Hematopoietic multipotent progenitor cell treated with erythropoietin and hydrocortisone succinate and interleukin-3 and kit ligand, for 8 days (in vitro differentiated cells): ENCODE measurements at regions not wholly inside any gene's neighbourhood (a gene's known extent, or its start where the extent isn't known, plus 50 kb on each side); places are given as distances from the start of the nearest gene placed in this dataset.
"Not testable (repeated sequence)": the region's sequence is repeated elsewhere in the genome, so short reads cannot be mapped to it uniquely, and the experiment has no call there.

Experiments
- DNase-seq: peaks from one replicate; pipeline ENCODE4 v3.0.0-alpha.2; 2015

- DNase-seq, result not testable (repeated sequence)
Observed at GRCh38 chr17:31675392-31675791, 183.7 kb downstream of the COPRS start.

- no peak for DNase-seq
Observed at GRCh38 chr17:31674717-31675349, 184.2 kb downstream of the COPRS start.

GRCh38 chr17:31674305-31674704, 184.7 kb downstream of the COPRS start:
- no peak for DNase-seq

- no peak for DNase-seq
Observed at GRCh38 chr17:31673076-31673475, 186.0 kb downstream of the COPRS start.

- DNase-seq, result no peak
Observed at GRCh38 chr17:31672161-31672819, 186.8 kb downstream of the COPRS start.

GRCh38 chr17:31663576-31663975, 195.5 kb downstream of the COPRS start:
- DNase-seq, result no peak

GRCh38 chr17:31660684-31661083, 198.4 kb downstream of the COPRS start:
- DNase-seq, result no peak

GRCh38 chr17:31657876-31658275, 201.2 kb downstream of the COPRS start:
- no peak for DNase-seq

GRCh38 chr17:31654936-31655335, 204.1 kb downstream of the COPRS start:
- DNase-seq, result no peak

GRCh38 chr17:31653691-31654090, 205.4 kb downstream of the COPRS start:
- DNase-seq, result no peak

- DNase-seq, result no peak
Observed at GRCh38 chr17:31650756-31651520, 208.1 kb downstream of the COPRS start.

- DNase-seq, result no peak
Observed at GRCh38 chr17:31649302-31649701, 209.7 kb downstream of the COPRS start.

GRCh38 chr17:31647661-31648060, 211.4 kb downstream of the COPRS start:
- no peak for DNase-seq

- no peak for DNase-seq
Observed at GRCh38 chr17:31646642-31647041, 212.4 kb downstream of the COPRS start.

GRCh38 chr17:31645351-31645750, 213.7 kb downstream of the COPRS start:
- no peak for DNase-seq

- DNase-seq, result no peak
Observed at GRCh38 chr17:31631766-31632165, 227.3 kb downstream of the COPRS start.

GRCh38 chr17:31630866-31631265, 228.2 kb downstream of the COPRS start:
- not testable (repeated sequence) for DNase-seq

GRCh38 chr17:31629696-31630470, 229.2 kb downstream of the COPRS start:
- DNase-seq, result no peak

GRCh38 chr17:31627960-31628359, 231.1 kb downstream of the COPRS start:
- no peak for DNase-seq

GRCh38 chr17:31623990-31624389, 232.5 kb downstream of the RAB11FIP4 start:
- no peak for DNase-seq

GRCh38 chr17:31622500-31622899, 231.0 kb downstream of the RAB11FIP4 start:
- no peak for DNase-seq

GRCh38 chr17:31621566-31621965, 230.1 kb downstream of the RAB11FIP4 start:
- no peak for DNase-seq

GRCh38 chr17:31611053-31611452, 219.6 kb downstream of the RAB11FIP4 start:
- DNase-seq, result not testable (repeated sequence)
